ENCODE measurements at regions not wholly inside any gene's neighbourhood (a gene's known extent, or its start where the extent isn't known, plus 50 kb on each side); places are given as distances from the start of the nearest gene placed in this dataset.

- intact Hi-C loops (cut with DNase I, micrococcal nuclease): no loop called here
- no peak for ATAC-seq
- DNase-seq: no peak
Measured at GRCh38 chr4:45183905-45184304, 457.5 kb upstream of the GNPDA2 start.

GRCh38 chr4:45172636-45173035 lies 446.3 kb upstream of the GNPDA2 start:
- intact Hi-C loops (cut with DNase I, micrococcal nuclease): no loop called here
- ATAC-seq (no peak), DNase-seq (no peak)

GRCh38 chr4:45160951-45161350 lies 434.6 kb upstream of the GNPDA2 start:
- intact Hi-C loops (cut with DNase I, micrococcal nuclease): no loop called here
- ATAC-seq (no peak), DNase-seq (no peak)

GRCh38 chr4:45155081-45155777 lies 428.9 kb upstream of the GNPDA2 start:
- DNase-seq (no peak), ATAC-seq (no peak)
- intact Hi-C loops (cut with DNase I, micrococcal nuclease): no loop called here

- intact Hi-C loops (cut with DNase I, micrococcal nuclease): no loop called here
- ATAC-seq: no peak
- no peak for DNase-seq
Measured at GRCh38 chr4:45147866-45148265, 421.5 kb upstream of the GNPDA2 start.

GRCh38 chr4:45131020-45131419 lies 404.7 kb upstream of the GNPDA2 start:
- ATAC-seq (no peak), DNase-seq (no peak)
- intact Hi-C loops (cut with DNase I, micrococcal nuclease): no loop called here

GRCh38 chr4:45122406-45122805 lies 396.1 kb upstream of the GNPDA2 start:
- DNase-seq: no peak
- no peak for ATAC-seq
- intact Hi-C loops (cut with DNase I, micrococcal nuclease): no loop called here

GRCh38 chr4:45121426-45121975 lies 395.1 kb upstream of the GNPDA2 start:
- intact Hi-C loops (cut with DNase I, micrococcal nuclease): no loop called here
- ATAC-seq (no peak), DNase-seq (no peak)

- no peak for DNase-seq
- no peak for ATAC-seq
- intact Hi-C loops (cut with DNase I, micrococcal nuclease): no loop called here
Measured at GRCh38 chr4:45120163-45120562, 393.8 kb upstream of the GNPDA2 start.

- intact Hi-C loops (cut with DNase I, micrococcal nuclease): no loop called here
- ATAC-seq: no peak
- no peak for DNase-seq
Measured at GRCh38 chr4:45119376-45119775, 393.0 kb upstream of the GNPDA2 start.

GRCh38 chr4:45102716-45103115 lies 376.4 kb upstream of the GNPDA2 start:
- ATAC-seq (no peak), DNase-seq (no peak)
- intact Hi-C loops (cut with DNase I, micrococcal nuclease): no loop called here

GRCh38 chr4:45100956-45101818 lies 374.8 kb upstream of the GNPDA2 start:
- intact Hi-C loops (cut with DNase I, micrococcal nuclease): no loop called here
- DNase-seq (no peak), ATAC-seq (no peak)

GRCh38 chr4:45099471-45099870 lies 373.1 kb upstream of the GNPDA2 start:
- ATAC-seq (no peak), DNase-seq (no peak)
- intact Hi-C loops (cut with DNase I, micrococcal nuclease): no loop called here

GRCh38 chr4:45094684-45095083 lies 368.3 kb upstream of the GNPDA2 start:
- no peak for DNase-seq
- no peak for ATAC-seq
- intact Hi-C loops (cut with DNase I, micrococcal nuclease): no loop called here

- intact Hi-C loops (cut with DNase I, micrococcal nuclease): no loop called here
- ATAC-seq (no peak), DNase-seq (no peak)
Measured at GRCh38 chr4:45082101-45082500, 355.7 kb upstream of the GNPDA2 start.

- intact Hi-C loops (cut with DNase I, micrococcal nuclease): no loop called here
- DNase-seq (no peak), ATAC-seq (no peak)
Measured at GRCh38 chr4:45079616-45080015, 353.3 kb upstream of the GNPDA2 start.

- ATAC-seq (no peak), DNase-seq (no peak)
- intact Hi-C loops (cut with DNase I, micrococcal nuclease): no loop called here
Measured at GRCh38 chr4:45078201-45078600, 351.8 kb upstream of the GNPDA2 start.

GRCh38 chr4:45072981-45073380 lies 346.6 kb upstream of the GNPDA2 start:
- ATAC-seq (no peak), DNase-seq (no peak)
- intact Hi-C loops (cut with DNase I, micrococcal nuclease): no loop called here

GRCh38 chr4:45064741-45065140 lies 338.4 kb upstream of the GNPDA2 start:
- intact Hi-C loops (cut with DNase I, micrococcal nuclease): no loop called here
- ATAC-seq: no peak
- DNase-seq: no peak

GRCh38 chr4:45063696-45064095 lies 337.3 kb upstream of the GNPDA2 start:
- ATAC-seq (no peak), DNase-seq (no peak)
- intact Hi-C loops (cut with DNase I, micrococcal nuclease): no loop called here
